ENCODE measurements at regions not wholly inside any gene's neighbourhood (a gene's known extent, or its start where the extent isn't known, plus 50 kb on each side); places are given as distances from the start of the nearest gene placed in this dataset.

DNA sequence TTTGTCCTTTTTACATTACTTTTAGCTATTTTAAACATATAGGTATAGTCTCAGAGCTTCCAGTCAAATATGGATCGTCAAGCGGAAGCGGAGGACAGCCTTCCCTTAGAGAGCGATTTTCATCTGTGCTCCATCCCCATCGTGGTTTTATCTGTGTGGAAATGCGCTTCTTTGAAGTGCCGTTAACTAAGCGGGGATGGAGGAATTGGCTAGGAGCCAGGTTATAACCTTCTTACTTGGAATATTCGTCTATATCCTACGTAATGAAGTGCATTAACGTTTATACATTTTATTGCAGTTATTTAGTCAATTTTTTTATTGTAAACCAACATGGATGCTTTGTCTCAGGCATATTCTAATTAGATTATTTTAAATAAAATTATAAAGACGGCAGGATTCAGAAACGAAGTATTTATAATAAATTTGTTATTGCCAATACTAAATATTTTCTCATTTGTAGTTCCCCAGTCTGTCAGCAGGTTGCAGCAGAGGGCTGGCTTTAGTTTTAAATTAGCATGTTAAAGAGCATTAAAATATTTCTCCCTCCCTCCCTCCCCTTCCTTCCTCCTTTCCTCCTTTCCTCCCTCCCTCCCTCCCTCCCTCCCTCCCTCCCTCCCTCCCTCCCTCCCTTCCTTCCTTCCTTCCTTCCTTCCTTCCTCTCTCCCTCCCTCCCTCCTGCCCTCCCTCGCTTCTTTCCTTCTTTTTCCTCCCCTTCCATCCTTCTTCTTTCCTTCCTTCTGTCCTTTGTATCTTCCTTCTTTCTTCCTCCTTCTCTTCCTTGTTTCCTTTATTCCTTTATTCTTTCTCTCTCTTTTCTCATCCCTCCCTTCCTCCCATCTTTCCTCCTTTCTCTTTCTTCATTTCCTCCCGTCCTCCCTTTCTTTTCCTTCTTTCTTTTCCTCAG is 80.6 kb upstream of the DOCK10 start:
- DNase-seq (ENCODE audit: low spot score in 2 of 2) (peak in 1 of 2 donors; percentile 41), ATAC-seq (no peak)
- H3K36me3 Mint-ChIP-seq: peaks cover 4 to 10% of the 10 kb centered on the region in 2 donors
- H3K9me3 Mint-ChIP-seq: peaks cover 0 to 3% of the 10 kb centered on the region in 2 donors
- no peak overlapping the region for H3K27ac Mint-ChIP-seq

DNA sequence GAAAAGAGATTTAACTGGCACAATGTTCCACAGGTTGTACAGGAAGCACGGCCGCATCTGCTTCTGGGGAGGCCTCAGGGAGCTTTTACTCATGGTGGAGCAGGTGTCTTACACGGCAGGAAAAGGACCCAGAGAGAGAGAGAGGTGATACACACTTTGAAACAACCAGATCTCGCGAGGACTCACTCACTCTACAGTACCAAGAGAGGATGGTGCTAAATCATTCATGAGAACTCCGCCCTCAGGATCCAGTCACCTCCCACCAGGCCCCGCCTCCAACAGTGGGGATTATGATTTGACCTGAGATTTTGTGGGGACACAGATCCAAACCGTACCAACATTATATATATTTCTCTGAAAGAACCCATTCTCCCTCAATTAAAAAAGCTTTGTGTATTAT is 79.7 kb upstream of the DOCK10 start:
- ATAC-seq: no peak
- DNase-seq (ENCODE audit: low spot score in 2 of 2): no peak
- Mint-ChIP-seq H3K9me3 (no peaks in the 10 kb centered on the region), H3K27ac (no peak overlapping the region), H3K36me3 (peaks cover 0 to 1% of the 10 kb centered on the region in 2 donors)

DNA sequence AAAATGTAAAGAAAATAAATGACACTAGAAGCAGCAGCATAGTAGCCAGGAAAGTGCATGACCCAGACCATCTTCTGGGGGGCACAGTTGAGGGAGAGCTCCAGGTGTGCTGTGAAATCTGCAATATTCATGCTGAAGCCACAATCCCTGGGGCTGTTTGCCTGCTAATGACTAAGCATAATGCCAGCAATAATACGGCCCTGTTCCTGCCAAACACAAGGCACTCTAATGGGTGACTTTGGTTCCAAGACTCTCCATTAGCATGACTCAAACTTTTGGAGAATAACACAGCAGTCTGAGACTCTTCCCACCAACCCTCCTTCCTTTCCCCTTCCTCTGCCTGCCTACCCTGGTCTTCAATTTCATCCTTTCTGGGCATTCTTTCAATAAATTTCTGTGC is 77.9 kb upstream of the DOCK10 start:
- ATAC-seq (no peak), DNase-seq (ENCODE audit: low spot score in 2 of 2) (no peak)
- H3K27ac Mint-ChIP-seq: no peak overlapping the region
- H3K36me3 Mint-ChIP-seq: no peaks in the 10 kb centered on the region
- H3K9me3 Mint-ChIP-seq: no peaks in the 10 kb centered on the region

DNA sequence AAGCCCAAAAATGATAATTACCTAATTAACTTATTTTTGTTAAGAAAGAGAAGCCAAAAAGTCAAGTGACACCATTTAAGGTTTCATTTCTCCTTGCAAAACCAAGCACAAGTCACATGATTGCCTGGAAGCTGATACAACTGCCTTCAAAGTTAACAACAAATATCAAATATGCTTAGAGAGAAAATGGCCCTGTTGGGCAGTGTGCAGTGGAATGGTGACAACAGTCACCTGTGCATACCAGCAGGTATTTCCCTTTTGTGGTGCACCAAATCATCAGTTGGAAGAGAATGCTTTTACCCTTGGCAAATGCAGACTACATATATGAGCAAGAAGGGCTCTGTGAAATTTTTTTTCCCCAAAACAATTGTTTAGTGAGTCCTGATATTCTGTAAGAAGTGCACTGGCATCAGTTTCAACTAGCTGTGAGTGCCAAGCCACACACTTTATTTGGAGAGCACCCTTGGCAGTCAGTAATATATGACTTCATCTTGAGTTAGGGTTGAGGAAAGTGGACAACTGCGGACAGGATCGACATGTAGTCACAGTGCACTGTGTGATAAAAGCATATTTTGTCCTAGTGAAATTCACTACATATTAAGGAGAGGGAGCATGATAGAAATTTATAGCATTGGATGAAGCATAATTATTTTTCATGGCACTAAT is 74.9 kb upstream of the DOCK10 start:
- DNase-seq (ENCODE audit: low spot score in 2 of 2) (no peak), ATAC-seq (no peak)
- no peaks in the 10 kb centered on the region for H3K36me3 Mint-ChIP-seq
- H3K27ac Mint-ChIP-seq: no peak overlapping the region
- H3K9me3 Mint-ChIP-seq: no peaks in the 10 kb centered on the region

DNA sequence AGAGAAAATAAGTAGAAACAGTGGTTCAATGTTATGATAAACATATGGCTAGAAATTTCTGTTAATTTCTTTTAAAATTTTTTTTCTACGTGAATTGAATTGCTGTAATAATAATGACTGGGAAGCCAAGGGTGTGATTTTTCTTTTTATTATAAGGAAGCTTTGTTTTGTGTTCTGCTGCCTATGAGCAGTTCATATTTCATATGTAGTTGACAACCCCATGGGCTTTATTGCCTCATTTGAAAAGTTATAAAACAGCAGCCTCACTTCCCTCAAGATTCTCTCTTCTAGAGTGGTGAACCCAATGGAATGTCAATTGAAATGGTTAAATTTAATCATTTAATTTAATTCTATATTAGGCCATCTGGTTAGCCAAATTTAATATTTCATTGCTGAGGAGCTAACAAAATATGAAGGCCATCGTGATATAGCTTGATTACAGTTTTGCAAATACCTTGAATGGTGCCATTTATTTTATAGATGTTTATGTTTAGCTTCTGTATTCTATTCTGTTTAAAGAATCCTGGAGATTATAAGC is 72.6 kb upstream of the DOCK10 start:
- Mint-ChIP-seq H3K27ac (no peak overlapping the region), H3K36me3 (no peaks in the 10 kb centered on the region), H3K9me3 (no peaks in the 10 kb centered on the region)
- no peak for DNase-seq (ENCODE audit: low spot score in 2 of 2)
- ATAC-seq: no peak

DNA sequence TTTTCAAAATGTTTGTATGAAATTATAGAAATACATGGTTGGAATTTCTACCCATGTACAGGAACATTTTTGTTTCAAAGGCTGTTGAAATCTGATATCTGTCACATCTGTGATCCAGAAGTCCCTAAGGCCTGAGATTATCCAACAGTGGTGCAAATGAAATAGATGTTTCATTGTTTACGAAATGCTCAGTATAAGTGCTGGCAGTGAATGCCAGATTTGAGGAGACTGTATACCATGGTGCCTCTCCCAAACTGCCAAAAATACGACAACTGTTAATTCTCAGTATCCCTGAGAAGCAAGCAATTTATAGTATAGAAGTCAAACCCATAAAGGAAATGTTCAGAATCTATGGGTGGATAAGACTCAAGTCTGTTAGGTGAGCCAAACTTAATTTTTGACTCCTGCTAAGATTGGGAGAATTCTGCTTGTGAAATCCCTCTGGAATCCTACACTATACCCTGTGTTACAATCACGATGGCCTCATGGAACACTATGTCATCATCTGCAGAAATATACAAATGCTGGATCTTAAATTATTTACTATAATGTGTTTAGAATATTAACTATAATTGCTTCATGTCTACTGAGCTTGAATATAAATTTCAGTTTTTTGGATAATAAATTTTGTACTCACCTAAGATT is 71.2 kb upstream of the DOCK10 start:
- Mint-ChIP-seq H3K9me3 (no peaks in the 10 kb centered on the region), H3K27ac (no peak overlapping the region), H3K36me3 (no peaks in the 10 kb centered on the region)
- DNase-seq (ENCODE audit: low spot score in 2 of 2): no peak
- ATAC-seq: no peak

DNA sequence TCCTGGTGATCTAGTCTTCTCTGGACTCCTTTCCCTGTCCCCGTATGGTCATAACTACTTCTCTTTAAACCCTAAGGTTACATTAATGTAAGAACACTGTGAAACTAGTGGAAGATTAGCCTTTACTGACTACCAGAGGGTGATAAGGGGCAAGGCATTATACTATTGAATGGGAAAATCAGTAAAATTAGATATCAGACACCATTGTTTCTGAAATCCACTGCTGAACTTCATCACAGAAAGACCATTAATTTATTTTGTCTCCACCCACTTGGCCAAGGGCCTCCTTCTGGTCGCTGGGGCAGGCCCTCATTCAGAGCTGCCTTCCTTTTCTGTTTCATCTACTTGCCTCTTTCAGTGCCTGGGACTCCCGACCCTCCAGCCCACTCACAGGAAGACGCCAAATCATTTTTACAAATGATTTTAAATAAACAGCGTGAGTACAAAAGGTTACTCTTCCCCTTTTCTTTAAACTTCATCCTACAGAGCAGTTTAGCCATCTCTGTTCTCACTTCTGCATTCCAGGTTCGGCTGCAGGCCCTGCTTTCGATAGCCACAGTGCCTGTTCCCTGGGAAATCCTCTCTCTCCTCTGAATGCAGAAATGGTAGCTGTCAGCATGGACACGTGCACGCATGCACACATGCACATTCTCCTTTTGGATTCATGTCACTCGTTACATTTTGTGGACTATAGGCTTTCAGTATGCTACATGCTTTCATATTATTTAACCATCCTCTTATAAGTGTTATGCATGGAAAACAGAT is 70.3 kb upstream of the DOCK10 start:
- Mint-ChIP-seq H3K9me3 (no peaks in the 10 kb centered on the region), H3K36me3 (no peaks in the 10 kb centered on the region), H3K27ac (peak overlapping the region in 1 of 2 donors; percentile 56)
- ATAC-seq (no peak), DNase-seq (ENCODE audit: low spot score in 2 of 2) (no peak)

DNA sequence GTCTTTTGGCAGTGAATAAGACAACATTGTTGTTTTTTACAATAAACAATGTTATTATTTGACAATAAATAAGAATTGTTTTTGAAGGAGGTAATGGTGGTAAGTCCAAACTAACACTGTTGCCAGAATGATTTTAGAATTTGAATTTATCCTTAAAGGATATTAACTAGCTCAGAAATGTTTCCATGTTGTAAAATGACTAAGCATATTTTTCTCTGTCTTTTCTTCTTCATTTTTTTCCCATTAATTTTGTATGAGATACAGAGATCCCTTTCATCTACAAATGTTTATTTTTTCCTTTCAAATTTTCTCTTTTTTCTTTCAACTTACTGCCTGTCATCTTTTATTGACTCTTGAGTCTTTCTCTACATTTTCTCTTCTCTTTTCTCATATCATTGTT is 66.5 kb upstream of the DOCK10 start:
- no peak for DNase-seq (ENCODE audit: low spot score in 2 of 2)
- H3K27ac Mint-ChIP-seq: peak overlapping the region in 1 of 2 donors; percentile 24
- no peaks in the 10 kb centered on the region for H3K36me3 Mint-ChIP-seq
- ATAC-seq: no peak
- no peaks in the 10 kb centered on the region for H3K9me3 Mint-ChIP-seq

DNA sequence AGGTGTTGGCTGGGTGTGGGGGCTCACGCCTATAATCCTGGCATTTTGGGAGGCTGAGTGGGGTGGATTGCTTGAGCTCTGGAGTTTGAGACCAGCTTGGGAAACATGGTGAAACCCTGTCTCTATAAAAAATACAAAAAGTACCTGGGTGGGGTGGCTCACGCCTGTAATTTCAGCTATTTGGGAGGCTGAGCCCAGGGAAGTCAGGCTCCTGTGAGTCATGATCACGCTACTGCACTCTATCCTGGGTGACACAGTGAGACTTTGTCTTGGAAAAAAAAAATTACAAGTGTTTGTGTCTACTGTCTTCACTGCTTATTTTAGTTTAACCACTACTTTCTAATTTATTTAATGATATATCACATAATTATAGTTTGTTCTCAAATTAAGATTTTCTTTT is 62.7 kb upstream of the DOCK10 start:
- H3K9me3 Mint-ChIP-seq: no peaks in the 10 kb centered on the region
- no peaks in the 10 kb centered on the region for H3K36me3 Mint-ChIP-seq
- DNase-seq (ENCODE audit: low spot score in 2 of 2) (no peak), ATAC-seq (no peak)
- H3K27ac Mint-ChIP-seq: no peak overlapping the region

DNA sequence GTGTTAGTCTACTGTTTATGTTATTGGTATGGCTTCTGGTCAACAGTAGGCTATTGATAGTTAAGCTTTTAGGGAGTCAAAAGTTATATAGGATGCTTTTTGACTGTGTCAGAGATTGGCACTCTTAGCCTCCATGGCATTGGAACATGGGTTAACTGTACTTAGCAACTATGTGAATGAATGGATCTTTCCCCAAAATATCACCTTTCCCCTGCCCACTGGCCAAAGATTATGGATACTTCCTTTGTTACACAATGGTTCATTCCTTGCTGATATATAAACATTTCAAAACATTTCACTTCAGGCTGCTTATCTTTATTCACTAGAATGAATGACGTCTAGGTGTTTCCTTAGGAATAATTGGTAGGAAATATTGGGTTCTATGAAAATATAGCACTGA is 62.1 kb upstream of the DOCK10 start:
- ATAC-seq: no peak
- H3K27ac Mint-ChIP-seq: no peak overlapping the region
- H3K36me3 Mint-ChIP-seq: no peaks in the 10 kb centered on the region
- DNase-seq (ENCODE audit: low spot score in 2 of 2): no peak
- no peaks in the 10 kb centered on the region for H3K9me3 Mint-ChIP-seq

DNA sequence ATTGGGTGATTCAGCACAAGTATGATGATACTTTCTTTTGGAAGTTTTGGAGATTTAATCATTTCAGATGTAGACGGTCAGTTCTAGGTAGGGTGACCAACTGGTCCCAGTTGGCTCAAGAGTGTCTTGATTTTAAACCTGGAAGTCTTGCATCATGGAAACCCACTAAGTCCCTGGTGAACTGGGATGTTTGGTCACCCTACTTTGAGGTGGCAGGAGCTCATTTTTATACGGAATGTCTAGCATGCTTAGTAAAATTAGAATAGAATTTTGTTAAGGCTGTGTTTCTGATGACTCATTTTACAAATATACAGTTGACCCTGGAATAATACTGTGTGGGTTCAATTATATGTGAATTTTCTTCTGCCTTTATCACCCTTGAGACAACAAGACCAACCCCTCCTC is 61.5 kb upstream of the DOCK10 start:
- ATAC-seq: no peak
- no peak for DNase-seq (ENCODE audit: low spot score in 2 of 2)
- Mint-ChIP-seq H3K9me3 (no peaks in the 10 kb centered on the region), H3K27ac (no peak overlapping the region), H3K36me3 (no peaks in the 10 kb centered on the region)

DNA sequence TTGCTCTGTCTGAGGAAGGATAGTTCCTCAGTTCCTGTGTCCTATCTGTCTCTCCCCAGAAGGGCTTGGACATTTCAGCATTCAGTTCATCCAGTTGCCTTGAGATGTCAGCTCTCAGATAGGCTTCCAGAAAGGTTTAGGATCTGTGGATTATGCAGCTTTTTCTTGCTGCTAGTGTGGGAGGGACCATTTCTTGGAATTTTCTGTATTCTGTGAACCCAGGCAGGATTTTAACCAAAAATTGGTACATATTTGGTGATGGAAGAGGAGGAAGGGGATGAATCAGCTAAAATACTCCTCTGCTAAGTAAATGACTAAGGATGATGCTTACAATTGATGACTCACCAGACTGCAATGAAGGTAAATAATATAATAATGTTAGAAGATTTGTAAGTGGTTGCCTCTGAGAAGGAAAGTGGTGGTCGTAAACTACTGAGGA is 58.6 kb upstream of the DOCK10 start:
- Mint-ChIP-seq H3K9me3 (no peaks in the 10 kb centered on the region), H3K27ac (no peak overlapping the region), H3K36me3 (no peaks in the 10 kb centered on the region)
- DNase-seq (ENCODE audit: low spot score in 2 of 2): no peak
- ATAC-seq: no peak

DNA sequence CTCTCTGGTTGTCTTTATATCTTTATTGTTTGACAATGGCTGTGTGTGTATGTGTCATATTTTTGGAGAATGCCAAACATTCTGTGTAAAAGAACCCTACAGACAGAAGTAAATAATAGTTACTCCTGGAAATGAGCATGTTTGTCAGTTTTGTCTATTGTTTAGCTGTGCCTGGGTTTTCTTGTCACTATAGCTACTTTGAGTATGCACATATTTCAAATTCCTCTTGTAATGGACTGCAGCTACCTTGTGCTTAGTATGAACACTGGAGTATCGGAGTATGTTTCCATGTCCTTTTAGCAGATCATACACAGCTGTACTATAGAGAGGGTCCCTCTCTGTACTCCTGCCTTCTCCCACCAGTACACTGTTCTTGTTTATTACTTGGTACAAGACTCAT is 58.0 kb upstream of the DOCK10 start:
- DNase-seq (ENCODE audit: low spot score in 2 of 2): no peak
- no peak for ATAC-seq
- no peaks in the 10 kb centered on the region for H3K9me3 Mint-ChIP-seq
- H3K36me3 Mint-ChIP-seq: no peaks in the 10 kb centered on the region
- no peak overlapping the region for H3K27ac Mint-ChIP-seq

DNA sequence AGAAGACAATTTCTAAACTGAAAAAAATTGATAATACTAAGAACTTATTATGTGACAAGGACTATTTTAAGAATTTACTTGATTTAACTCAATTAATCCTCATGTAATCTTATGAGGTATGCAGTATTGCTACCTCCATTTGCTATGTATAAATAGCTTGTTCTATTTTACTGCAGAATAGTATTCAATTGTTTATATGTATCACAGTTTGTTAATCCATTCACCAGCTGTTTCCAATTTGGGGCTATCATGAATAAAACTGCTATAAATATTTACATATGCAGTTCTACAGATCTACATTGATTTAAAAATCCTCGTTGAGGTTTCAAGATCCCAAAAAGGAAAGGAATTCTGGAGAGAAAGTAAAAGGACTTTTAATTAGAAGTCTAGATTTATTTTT is 54.8 kb upstream of the DOCK10 start:
- no peak for DNase-seq (ENCODE audit: low spot score in 2 of 2)
- H3K27ac Mint-ChIP-seq: no peak overlapping the region
- peaks cover 0 to 4% of the 10 kb centered on the region in 2 donors for H3K9me3 Mint-ChIP-seq
- ATAC-seq: no peak
- no peaks in the 10 kb centered on the region for H3K36me3 Mint-ChIP-seq
